ENCODE measurements at regions not wholly inside any gene's neighbourhood (a gene's known extent, or its start where the extent isn't known, plus 50 kb on each side); places are given as distances from the start of the nearest gene placed in this dataset.
A peak's percentile ranks its signal among the peaks of the same experiment; 100 is the strongest.

GRCh38 chr7:9890092-9890491 lies 1083.6 kb upstream of the PHF14 start:
- no peak for ATAC-seq
- TF ChIP-seq, protein P1, sequence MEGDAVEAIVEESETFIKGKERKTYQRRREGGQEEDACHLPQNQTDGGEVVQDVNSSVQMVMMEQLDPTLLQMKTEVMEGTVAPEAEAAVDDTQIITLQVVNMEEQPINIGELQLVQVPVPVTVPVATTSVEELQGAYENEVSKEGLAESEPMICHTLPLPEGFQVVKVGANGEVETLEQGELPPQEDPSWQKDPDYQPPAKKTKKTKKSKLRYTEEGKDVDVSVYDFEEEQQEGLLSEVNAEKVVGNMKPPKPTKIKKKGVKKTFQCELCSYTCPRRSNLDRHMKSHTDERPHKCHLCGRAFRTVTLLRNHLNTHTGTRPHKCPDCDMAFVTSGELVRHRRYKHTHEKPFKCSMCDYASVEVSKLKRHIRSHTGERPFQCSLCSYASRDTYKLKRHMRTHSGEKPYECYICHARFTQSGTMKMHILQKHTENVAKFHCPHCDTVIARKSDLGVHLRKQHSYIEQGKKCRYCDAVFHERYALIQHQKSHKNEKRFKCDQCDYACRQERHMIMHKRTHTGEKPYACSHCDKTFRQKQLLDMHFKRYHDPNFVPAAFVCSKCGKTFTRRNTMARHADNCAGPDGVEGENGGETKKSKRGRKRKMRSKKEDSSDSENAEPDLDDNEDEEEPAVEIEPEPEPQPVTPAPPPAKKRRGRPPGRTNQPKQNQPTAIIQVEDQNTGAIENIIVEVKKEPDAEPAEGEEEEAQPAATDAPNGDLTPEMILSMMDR (IDR thresholded peaks at IDR 0.05), result no peak
- intact Hi-C loops (cut with DNase I), result no loop called here
- no peaks in the 10 kb centered on the region for H3K36me3 ChIP-seq
- H3K4me3 ChIP-seq, result no peak overlapping the region
- H3K4me1 ChIP-seq, result no peaks in the 10 kb centered on the region
- no peaks in the 10 kb centered on the region for H3K27me3 ChIP-seq (ENCODE audit: low read depth)
- DNase-seq, result no peak
- peaks cover 2% of the 10 kb centered on the region for H3K9me3 ChIP-seq
- no peak overlapping the region for H3K27ac ChIP-seq

GRCh38 chr7:9891056-9891455 lies 1082.6 kb upstream of the PHF14 start:
- Histone ChIP-seq H3K4me1 (no peaks in the 10 kb centered on the region), H3K36me3 (no peaks in the 10 kb centered on the region), H3K9me3 (peaks cover 7% of the 10 kb centered on the region), H3K4me3 (no peak overlapping the region), H3K27ac (no peak overlapping the region), H3K27me3 (ENCODE audit: low read depth) (no peaks in the 10 kb centered on the region)
- ATAC-seq, result no peak
- no peak for DNase-seq
- intact Hi-C loops (cut with DNase I), result no loop called here
- TF ChIP-seq, protein P1 (IDR thresholded peaks at IDR 0.05), result no peak

DNA sequence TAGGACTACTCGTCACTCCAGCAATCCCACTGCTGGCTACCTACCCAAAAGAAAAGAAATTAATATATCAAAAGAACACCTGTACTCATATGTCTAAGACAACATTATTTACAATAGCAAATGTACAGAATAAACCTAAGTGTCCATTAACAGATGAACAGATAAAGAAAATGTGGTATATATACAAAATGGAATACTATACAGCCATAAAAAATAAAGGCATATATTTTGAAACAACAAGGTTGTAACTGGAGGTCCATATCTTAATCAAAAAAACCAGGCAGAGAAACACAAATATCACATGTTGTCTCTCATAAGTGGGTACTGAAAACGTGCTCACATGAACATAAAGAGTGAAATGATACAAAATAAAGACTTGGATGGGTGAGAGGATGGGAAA lies 1073.3 kb upstream of the PHF14 start:
- Histone ChIP-seq H3K4me1 (no peaks in the 10 kb centered on the region), H3K9me3 (peaks cover 35% of the 10 kb centered on the region), H3K4me3 (no peak overlapping the region), H3K36me3 (no peaks in the 10 kb centered on the region), H3K27ac (no peak overlapping the region), H3K27me3 (ENCODE audit: low read depth) (no peaks in the 10 kb centered on the region)
- DNase-seq, result no peak
- ATAC-seq, result no peak
- TF ChIP-seq, protein P1 (IDR thresholded peaks at IDR 0.05), result no peak
- intact Hi-C loops (cut with DNase I), result no loop called here

GRCh38 chr7:9921326-9921725 lies 1052.3 kb upstream of the PHF14 start:
- TF ChIP-seq, protein P1 (IDR thresholded peaks at IDR 0.05), result no peak
- Histone ChIP-seq H3K9me3 (no peaks in the 10 kb centered on the region), H3K36me3 (no peaks in the 10 kb centered on the region), H3K4me1 (no peaks in the 10 kb centered on the region), H3K4me3 (no peak overlapping the region), H3K27me3 (ENCODE audit: low read depth) (no peaks in the 10 kb centered on the region), H3K27ac (no peak overlapping the region)
- intact Hi-C loops (cut with DNase I), result no loop called here
- ATAC-seq, result no peak
- no peak for DNase-seq

GRCh38 chr7:9937944-9938631 lies 1035.6 kb upstream of the PHF14 start:
- DNase-seq (no peak), ATAC-seq (peak in 1 of 2 donors; percentile 21)
- H3K4me3 ChIP-seq, result peak overlapping the region; percentile 9
- no peaks in the 10 kb centered on the region for H3K27me3 ChIP-seq (ENCODE audit: low read depth)
- TF ChIP-seq, protein P1 (IDR thresholded peaks at IDR 0.05), result no peak
- intact Hi-C loops (cut with DNase I), result no loop called here
- no peak overlapping the region for H3K27ac ChIP-seq
- no peaks in the 10 kb centered on the region for H3K4me1 ChIP-seq
- H3K36me3 ChIP-seq, result no peaks in the 10 kb centered on the region
- H3K9me3 ChIP-seq, result no peaks in the 10 kb centered on the region

Measured in lower lobe of right lung (tissue), 2 donors.